ENCODE measurements at regions not wholly inside any gene's neighbourhood (a gene's known extent, or its start where the extent isn't known, plus 50 kb on each side); places are given as distances from the start of the nearest gene placed in this dataset.
"Not testable (repeated sequence)": the region's sequence is repeated elsewhere in the genome, so short reads cannot be mapped to it uniquely, and the experiment has no call there.

DNA sequence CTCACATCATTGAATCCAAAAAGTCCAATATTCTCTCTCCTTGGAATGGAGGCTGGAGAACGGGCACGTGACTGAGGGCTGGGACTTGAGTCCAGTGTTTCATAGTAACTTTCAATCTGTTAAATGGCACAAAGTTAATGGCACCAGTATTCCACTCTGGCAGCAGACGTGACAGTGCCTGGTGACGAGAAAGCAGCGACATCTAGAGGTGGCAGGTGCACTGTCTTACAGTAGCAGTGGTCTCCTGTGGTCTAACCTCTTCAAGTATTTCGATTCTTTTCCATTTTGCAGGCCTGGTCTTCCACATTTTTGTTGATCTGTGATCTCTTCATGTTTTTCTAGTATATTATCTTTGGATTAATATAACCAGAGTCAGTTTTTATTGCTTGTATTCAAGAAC lies 107.1 kb downstream of the OXSM start:
- no peak for DNase-seq

DNA sequence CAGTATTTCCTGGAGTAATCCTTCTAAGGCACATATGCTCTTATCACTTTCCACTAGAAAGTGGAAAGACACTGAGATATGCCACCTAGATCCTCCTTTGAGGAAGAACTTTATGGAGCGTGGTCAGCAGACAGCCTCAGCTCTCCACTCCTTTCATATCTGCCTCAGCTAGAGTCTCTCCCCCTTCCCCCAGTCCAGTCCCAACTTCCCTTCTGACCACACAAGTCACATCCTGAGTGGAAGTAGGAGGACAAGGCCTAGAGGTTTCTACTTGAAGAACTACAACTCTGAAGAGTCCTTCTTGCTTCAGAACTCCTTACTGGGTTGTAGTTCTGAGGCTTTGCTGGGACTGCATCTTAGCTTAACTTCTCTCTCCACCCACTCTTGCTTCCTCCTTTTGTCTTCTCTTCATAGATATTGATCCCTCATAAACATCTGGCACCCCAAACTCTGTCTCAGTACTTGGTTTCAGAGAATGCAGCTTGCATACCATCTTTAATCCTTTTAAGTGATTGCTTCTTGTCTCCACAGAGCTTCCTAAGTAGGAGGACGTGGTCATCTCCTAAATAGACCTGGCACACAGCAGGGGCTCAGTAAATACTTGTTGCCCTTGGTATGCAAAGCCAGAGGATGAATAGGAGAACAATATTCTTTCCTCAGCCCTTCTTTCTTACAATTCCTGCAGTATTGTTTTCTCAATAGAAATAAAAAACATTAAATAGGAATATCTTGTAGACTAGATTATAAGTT lies 109.6 kb downstream of the OXSM start:
- DNase-seq, result no peak

DNA sequence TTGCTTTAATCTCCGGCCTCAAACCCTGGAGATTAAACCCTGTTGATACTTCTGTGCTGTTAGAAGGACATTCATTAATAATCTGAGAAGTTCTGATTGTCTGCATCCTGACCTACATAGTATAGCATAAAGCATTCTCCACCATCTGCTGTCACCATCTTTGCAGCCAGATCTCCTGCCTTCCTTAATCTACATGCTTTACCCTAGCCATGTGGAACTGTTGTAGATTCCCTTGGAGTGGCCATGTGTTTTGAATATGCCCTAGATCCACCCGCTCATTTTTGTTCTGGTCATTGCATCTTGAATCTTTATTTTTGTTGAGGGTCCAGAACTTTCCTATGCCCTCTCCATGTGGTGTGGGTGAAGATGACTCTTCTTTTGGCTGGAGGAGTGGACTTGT lies 110.3 kb downstream of the OXSM start:
- no peak for DNase-seq

DNA sequence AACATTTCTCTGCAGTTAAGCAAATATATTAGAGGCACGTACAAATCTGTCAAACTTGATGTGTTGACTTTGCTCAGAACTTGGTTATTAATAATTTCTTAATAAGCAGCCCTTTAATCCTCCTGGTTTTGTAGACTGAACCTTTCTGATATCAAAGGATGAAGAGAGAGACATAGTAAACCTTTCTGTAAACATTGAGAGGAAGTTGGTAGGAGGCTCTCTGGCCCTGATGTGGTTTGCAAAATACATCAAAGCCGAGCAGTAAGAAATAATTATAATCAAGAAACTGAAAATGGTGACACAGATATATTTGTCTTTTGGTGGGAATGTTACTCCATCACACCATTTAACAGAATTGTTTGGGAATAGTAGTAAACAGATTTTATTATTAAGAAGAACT lies 111.9 kb downstream of the OXSM start:
- peak in 2 of 6 experiments; percentile 31 to 36 for DNase-seq

DNA sequence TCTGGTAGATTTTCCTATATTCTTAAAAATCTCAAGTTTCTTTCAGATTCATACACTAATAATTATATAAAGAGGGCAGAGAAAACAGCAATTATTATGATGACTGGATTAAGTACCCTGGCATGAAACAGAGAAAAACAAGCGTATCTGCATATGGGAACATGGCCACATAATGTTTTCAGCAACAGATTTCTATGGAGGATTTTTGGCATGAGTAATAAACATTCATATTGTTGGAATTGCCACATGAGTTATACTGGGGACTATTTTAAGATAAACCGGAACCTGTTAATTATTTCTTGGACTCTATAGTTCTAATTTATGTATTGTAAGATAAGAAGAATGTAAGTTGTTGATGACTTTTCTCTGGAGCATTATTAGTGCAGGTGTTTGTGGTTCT lies 112.7 kb downstream of the OXSM start:
- DNase-seq, result no peak

DNA sequence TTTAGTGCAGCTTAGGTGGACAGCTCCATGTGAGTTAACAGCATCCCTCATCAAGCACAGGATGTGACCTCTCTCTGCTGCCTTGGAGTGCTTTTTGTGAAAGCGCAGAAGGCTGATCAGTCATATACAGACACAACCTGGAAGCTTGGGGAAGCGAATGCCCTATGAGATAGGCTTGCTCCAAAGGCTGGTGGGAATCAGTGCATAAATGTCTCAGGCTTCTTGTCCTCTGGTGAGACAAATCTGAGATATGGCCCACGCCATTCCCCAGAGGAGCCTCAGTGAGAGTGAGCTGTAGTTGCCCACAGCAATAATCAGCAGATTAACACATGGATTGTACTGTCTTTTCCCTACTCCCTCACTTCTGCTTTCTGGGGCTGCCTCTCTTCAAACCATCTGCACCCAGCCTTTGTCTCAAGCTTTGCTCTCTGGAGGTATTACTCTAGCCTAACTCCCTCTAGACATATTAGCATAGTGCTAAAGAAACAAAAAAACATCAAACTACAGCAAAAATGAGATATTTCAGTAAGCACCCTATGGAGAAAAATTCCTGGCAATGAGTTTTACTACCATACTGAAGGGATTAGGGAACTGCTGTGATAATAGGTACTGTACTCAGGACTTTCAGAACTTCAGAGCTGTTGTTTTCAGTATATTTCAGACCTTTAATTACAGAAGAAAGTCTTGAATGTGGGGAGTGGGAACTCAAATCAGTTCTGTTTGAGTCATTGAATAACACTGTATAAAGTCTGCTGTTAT lies 113.7 kb downstream of the OXSM start:
- no peak for DNase-seq

DNA sequence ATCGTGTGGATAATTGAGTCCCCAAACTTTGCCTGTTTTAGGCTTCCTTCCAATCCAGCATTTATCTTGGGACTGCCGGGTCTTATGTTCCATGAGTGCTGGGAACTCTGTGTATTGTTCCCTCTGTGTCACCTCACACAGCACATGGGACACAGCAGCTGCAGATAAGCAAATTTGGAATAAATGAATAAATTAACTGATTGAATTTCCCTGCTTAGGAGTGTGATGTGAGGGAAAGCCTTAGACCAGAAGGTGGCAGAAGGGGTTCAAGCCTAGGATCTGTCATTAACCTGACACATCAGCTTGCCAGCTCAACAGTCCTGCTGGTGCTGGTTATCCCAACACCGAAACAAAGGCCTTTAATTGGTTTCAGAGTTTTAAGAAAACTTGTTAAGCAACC lies 114.3 kb downstream of the OXSM start:
- DNase-seq, result no peak

DNA sequence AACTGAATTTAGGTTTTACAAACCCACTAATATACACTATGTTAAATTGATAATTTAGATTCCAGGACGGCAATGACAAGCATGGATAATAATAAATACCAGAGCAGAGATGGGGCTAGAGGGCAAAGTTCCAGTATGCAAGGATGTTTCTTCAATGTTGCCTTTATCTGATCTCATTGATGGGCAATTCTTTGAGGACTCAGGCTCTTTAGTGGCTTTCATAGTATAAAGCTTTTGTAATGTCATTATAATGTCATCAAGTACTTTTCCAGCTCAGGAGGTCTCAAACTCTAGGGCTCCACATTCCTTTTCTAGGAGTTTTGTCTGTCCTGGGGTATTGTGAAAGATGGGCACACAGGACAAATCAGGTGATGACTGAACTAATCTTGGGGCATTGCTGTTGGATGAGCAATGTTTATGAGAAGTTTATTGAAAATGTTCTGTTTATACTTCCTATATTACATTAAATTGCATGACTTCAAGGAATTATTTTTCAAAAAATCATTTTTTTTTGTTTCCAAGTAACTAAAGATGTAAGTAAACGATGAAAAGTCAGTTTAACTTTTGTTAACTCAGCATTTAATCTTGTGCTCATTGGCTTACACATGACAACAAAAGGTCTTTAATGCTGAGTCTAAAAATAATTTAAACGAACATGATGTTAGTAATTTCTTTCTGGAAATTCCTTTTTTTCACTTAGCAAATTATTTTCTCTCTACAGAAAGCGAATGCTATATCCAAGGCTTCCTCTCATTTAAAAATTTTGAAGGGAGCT lies 116.4 kb downstream of the OXSM start:
- no peak for DNase-seq

DNA sequence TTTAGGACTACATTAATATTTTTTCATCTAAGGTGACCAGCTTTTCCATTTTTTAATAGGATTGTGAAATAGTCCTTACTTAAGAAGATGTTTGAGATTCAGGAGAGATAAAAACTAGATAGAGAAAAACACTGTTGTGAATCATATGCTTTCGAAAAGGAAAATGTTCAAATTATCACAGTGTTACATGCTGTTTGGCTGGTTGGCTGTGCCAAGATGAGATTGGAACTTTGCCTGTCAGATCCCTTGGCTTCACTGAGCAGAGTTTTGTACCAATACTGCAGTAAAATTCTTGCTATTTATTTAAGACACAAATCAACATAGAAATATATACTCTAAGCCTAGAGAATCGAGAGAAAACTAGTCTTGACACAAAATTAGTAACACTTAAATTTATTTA lies 117.2 kb downstream of the OXSM start:
- no peak for DNase-seq

DNA sequence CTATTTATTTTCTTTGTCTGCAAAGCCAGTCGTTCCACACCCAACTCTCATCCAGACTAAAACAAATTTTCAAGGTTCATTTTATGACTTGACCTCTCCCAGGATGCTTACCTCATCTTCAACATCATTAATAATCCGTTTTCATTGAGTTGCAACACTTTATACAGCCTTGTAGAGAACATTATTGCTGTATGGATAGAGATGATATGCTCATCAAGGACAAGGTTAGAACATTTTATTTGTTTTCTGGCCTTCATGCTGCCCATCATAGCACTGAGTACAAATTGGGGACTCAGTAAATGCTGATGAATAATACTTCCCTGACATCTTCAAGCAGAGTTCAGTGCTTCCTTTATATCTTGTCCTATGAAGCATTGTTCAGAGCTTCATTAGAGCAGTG lies 120.2 kb downstream of the OXSM start:
- DNase-seq, result no peak

DNA sequence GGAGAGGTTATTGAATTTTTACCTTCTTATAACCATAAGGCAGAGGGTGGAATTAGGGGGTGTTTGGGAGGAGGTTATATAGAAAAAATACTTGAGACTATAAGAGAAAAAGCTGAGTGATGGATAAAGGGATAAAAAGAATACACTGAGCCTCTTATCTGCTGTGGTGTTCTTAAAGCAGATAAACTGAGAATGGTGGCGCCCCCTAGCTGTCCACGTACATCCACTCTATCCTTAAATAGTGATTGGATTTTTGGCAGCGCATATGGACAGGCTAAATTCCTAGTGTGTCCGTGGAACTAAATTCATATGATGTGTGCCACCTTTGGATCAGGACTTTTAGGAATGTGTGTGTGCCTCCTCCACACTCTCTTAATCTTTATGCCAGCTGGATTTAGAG lies 121.1 kb downstream of the OXSM start:
- DNase-seq, result peak in 4 of 6 experiments; percentile 0 to 12 (median 9)

DNA sequence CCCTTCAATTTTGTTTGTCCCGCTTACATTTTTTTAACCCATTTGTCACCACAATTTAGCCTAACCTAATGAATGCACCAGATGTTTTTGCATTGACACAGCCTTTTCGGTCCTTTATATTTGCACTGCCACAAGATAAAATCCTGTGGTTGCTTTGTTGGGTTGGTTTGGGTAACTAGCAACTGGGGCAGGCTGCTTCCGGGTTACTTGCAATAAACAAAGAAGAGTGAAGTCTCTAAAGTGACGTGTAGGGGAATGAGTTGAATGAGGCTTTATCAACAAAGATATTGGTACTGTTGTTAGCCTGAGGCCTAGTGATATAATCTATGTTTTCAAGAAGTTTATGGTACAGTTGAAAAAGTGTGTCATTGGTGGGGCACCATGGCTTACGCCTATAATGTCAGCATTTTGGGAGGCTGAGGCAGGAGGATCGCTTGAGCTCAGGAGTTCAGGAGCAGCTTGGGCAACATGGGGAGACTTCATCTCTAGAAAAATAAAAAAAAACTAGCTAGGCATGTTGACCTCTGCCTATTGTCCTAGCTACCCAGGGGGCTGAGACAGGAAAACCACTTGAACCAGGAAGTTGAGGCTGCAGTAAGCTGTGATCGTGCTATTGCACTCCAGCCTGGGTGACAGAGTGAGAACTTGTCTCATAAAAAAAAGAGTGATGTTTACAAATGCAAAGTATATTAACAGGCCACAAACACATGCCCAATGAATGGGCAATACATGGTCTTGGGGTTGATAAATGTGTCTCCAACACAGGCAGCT lies 121.8 kb downstream of the OXSM start:
- peak in 2 of 6 experiments; percentile 8 to 24 for DNase-seq

DNA sequence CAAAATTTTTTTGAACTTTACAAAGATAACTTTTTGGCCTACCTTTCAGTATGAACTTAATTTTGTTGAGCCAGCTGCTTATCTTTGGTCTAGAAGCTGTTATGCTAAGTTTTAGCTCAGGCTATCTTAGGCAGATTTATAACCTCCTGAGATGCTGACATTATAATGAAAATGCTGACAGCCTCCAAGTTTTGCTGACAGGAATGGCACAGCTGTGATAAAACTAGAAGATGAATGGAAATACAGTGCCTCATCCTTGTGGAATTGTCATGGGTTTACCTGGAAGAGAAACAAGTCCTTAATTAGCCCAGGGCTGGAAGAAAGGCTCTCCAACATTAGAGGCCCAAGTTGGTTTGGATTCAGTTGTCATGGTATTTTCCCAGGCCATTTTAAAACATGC lies 123.3 kb downstream of the OXSM start:
- no peak for DNase-seq

DNA sequence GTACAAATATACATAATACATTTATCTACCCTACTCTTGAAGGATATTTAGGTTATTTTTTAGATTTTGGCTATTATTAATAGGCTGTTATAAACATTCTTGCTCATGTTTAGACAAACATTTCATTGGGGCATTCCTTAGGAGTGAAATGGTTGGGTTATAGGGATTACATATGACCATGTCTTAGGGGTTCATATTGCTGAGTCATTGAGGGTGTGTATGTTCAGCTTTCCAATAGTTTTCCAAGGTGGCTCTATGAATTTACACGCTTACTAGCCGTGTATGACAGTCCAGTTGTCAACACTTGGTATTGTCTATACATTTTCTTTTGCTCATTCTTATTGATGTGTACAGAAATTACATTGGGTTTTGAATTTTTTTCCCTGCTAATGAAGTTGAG lies 125.8 kb downstream of the OXSM start:
- no peak for DNase-seq

DNA sequence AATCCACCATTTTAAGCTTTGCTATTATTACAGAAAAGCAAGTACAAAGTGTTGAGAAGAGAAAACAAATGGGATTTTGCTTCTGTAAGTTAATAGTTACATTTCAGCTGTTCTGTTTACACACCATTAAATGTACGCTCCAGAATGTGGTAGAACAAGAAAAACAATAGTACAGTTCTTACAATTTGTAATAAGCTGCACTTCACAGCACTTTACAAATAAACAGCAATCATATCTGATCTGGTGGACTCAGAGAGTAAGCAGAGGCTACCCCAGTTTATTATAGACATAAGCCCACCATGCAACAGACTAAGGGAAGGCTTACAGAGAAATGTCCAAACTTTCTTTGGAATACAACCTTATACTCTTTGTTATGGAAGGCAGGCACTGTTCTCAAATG lies 126.4 kb downstream of the OXSM start:
- DNase-seq, result no peak

DNA sequence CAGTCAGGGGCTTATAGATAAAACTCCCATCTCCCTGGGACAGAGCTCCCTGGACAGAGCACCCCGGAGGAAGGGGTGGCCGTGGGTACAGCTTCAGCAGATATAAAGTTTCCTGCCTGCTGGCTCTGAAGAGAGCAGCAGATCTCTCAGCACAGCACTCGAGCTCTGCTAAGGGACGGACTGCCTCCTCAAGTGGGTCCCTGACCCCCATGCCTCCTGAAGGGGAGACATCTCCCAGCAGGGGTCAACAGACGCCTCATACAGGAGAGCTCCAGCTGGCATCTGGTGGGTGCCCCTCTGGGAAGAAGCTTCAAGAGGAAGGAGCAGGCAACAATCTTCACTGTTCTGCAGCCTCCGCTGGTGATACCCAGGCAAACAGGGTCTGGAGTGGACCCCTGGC lies 142.1 kb downstream of the OXSM start:
- not testable (repeated sequence) for DNase-seq

DNA sequence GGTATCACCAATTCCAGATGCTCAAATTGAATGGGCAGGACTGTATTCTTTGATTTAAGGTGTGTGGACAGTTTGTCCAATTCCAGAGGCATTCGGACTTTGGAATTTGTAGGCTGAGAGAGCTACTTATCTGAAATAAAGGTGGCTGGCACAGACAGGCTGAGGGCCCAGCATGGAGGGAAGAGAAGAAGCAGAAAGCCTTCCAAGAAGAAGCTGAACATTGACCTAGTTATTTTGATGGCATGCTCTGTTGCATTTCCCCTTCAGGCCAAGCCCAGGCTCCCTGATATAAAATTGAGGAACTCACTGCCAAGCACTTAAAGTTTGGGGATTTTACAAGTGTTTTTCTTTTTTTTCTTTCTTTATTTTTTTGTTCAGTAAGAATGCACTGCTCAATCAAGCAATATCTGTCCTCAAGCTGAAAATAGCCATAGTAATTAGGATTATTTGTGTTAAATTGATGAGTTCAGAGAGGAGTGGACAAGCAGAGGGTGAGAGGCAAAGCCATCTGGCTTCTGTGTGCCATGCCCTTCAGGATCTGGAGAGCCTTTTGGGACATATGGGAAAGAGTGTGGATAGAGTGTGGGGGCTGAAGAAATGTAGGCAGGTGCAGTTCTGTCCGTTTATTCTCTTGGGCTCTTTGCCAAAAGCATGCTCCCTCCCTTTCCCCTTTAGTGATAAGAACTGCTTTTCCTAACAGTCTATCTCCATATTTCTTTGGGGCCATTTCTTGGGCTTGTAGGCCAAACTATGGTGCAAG lies 148.9 kb downstream of the OXSM start:
- no peak for DNase-seq

DNA sequence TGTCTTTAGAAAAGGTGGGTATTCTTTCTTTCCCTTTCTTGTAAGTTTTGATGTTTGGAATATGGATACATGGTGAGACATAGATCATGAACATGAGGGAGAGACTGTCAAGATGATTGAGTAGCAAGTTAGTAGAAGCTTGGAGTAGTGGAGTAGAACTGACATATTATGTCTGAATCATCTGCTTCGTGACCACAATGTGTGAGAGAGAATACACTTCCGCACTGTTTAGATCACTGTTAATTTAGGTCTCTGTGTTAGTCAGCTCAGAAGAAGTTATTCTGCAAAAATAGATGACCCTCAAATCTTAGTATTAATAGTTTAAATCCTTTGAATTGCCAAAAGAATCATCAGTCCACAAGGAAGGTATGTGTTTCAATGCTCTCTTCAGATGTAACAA lies 151.0 kb downstream of the OXSM start:
- no peak for DNase-seq

DNA sequence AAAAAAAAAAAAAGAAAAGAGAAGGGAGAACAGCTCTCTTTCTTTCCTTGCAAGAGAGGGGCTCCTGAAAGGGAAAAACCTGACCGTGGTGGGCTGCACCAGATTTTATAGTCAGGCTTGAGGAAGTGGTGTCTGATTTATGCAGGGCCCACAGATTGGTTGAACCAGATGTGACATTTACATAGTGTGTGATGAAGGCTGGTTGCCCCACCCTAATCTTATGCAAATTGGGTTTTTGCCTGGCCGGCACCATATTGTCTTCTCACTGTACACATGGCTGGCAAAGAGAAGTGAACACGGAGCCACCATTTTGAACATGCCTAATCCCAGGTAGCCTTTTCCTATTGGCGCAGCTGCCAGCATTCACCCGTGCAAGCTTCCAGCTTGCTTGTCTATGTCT lies 154.4 kb downstream of the OXSM start:
- no peak for DNase-seq

DNA sequence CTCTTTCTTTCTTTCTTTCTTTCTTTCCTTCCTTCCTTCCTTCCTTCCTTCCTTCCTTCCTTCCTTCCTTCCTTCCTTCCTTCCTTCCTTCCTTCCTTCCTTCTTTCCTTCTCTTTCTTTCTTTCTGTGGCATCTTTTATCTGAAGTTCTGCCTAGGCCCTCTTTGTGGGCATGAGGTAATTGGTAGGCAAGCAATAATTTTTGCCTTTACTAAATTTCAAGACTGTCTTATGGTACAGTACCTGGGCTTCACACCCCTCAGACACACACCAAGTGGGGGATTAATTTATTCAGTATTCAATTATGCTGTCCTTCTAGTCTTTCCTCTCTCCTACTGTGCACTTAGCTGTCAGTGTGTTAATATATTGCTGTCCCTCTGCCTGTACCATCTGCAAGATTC lies 155.5 kb downstream of the OXSM start:
- DNase-seq, result no peak

DNA sequence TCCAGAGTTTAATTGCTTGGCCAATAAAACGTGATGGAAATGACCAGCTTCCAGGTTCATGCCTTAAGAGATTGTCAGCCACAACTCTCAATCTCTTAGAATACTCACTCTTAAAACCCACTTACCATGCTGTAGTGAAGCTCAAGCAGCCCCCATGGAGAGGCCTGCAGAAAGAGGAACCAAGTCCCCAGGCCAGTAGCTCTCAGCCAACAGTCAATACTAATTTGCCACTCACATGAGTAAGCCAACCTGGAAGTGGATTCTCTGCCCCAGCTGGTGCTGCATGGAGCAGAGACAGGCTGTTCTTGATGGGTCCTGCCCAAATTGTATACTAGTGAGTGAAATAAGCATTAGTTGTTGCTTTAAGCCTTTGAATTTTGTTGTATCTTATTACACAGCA lies 155.9 kb downstream of the OXSM start:
- no peak for DNase-seq

DNA sequence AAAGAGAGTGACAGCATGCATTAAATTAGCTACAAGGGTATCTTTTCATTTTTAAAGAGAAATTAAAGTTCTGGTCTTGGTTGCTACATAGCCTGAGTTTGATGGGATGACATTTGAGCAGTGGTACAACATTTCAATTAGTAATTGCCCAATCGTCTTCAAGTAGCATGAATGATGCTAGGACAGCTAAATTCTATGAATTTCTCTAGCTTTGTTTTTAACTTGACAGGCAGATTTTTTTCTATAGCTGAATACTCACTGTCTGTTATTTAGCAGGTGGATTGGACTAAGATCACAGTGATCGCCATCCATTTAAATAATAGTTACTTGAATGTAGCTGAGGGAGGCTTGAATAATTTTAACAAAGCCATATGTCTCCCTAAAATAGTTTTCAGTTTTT lies 162.2 kb downstream of the OXSM start:
- no peak for DNase-seq

Data from stimulated activated naive CD4-positive, alpha-beta T cell (primary cell).